ENCODE measurements at regions not wholly inside any gene's neighbourhood (a gene's known extent, or its start where the extent isn't known, plus 50 kb on each side); places are given as distances from the start of the nearest gene placed in this dataset.

DNA sequence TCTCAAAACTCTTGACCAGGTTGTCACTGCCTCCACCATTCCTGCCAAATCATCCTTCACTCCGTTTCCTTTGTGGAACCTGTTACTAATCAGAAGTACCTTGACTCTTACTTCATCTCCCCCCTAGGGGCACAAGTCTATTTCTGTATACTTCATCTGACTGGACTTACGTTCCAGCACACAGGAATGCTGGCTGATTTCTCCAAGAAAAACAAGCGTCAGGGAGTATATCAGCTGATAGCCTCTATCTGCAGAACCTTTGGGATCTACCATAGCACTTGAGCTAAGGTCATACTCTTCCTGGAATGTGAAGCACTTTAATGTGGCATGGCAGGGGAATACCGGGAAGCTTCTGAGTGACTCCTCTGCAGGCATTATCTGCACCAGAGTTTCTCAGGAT, 178.1 kb upstream of the MOCS1 start:
- H3K4me2 ChIP-seq (ENCODE audit: low read depth, low read length), result no peak overlapping the region
- H3K4me3 ChIP-seq (replicated peaks in 1 of 3; ENCODE audit: insufficient read depth in 1 of 3, low read depth in 2 of 3, low read length in 3 of 3), result no peak overlapping the region
- H3K36me3 ChIP-seq (replicated peaks in 1 of 2; ENCODE audit: control insufficient read depth in 1 of 2, insufficient read depth in 2 of 2, low read length in 2 of 2), result no peaks in the 10 kb centered on the region
- FAIRE-seq, result no peak
- H3K4me1 ChIP-seq (ENCODE audit: insufficient read depth, low read length), result no peaks in the 10 kb centered on the region
- TF ChIP-seq FOXJ3 (CRISPR knock-in tag; IDR thresholded peaks at IDR 0.05; ENCODE audit: borderline replicate concordance) (no peak), PRPF4 (IDR thresholded peaks at IDR 0.05; ENCODE audit: low read depth, low read length, poor library complexity, severe bottlenecking) (no peak), ZKSCAN5 (CRISPR knock-in tag; IDR thresholded peaks at IDR 0.05) (no peak), ZNF781 (CRISPR knock-in tag; IDR thresholded peaks at IDR 0.05; ENCODE audit: borderline replicate concordance, not compliant biosample characterization) (no peak), CHD4 (IDR thresholded peaks at IDR 0.05; ENCODE audit: borderline replicate concordance, low read length) (no peak), TCF7L2 (IDR thresholded peaks at IDR 0.05; ENCODE audit: low read depth, low read length) (no peak), CBX5 (CRISPR knock-in tag; IDR thresholded peaks at IDR 0.05; ENCODE audit: borderline replicate concordance) (no peak), ZNF530 (CRISPR knock-in tag; IDR thresholded peaks at IDR 0.05; ENCODE audit: low read depth) (no peak), ZNF546 (CRISPR knock-in tag; conservative IDR thresholded peaks at IDR 0.05) (no peak), ASH2L (IDR thresholded peaks at IDR 0.05; ENCODE audit: insufficient read length, low read depth, low read length) (no peak), CENPT (CRISPR knock-in tag; IDR thresholded peaks at IDR 0.05; ENCODE audit: low read depth) (no peak), HNRNPLL (IDR thresholded peaks at IDR 0.05; ENCODE audit: low read depth, low read length, poor library complexity, severe bottlenecking) (no peak), STAT5B (CRISPR knock-in tag; IDR thresholded peaks at IDR 0.05) (no peak), KDM2A (CRISPR knock-in tag; IDR thresholded peaks at IDR 0.05; ENCODE audit: borderline replicate concordance, low read depth) (no peak), ZNF724P (CRISPR knock-in tag; IDR thresholded peaks at IDR 0.05; ENCODE audit: borderline replicate concordance) (no peak), ZSCAN21 (CRISPR knock-in tag; IDR thresholded peaks at IDR 0.05; ENCODE audit: borderline replicate concordance) (no peak), ZFP36L2 (CRISPR knock-in tag; IDR thresholded peaks at IDR 0.05) (no peak)
- TF ChIP-seq, protein P1, sequence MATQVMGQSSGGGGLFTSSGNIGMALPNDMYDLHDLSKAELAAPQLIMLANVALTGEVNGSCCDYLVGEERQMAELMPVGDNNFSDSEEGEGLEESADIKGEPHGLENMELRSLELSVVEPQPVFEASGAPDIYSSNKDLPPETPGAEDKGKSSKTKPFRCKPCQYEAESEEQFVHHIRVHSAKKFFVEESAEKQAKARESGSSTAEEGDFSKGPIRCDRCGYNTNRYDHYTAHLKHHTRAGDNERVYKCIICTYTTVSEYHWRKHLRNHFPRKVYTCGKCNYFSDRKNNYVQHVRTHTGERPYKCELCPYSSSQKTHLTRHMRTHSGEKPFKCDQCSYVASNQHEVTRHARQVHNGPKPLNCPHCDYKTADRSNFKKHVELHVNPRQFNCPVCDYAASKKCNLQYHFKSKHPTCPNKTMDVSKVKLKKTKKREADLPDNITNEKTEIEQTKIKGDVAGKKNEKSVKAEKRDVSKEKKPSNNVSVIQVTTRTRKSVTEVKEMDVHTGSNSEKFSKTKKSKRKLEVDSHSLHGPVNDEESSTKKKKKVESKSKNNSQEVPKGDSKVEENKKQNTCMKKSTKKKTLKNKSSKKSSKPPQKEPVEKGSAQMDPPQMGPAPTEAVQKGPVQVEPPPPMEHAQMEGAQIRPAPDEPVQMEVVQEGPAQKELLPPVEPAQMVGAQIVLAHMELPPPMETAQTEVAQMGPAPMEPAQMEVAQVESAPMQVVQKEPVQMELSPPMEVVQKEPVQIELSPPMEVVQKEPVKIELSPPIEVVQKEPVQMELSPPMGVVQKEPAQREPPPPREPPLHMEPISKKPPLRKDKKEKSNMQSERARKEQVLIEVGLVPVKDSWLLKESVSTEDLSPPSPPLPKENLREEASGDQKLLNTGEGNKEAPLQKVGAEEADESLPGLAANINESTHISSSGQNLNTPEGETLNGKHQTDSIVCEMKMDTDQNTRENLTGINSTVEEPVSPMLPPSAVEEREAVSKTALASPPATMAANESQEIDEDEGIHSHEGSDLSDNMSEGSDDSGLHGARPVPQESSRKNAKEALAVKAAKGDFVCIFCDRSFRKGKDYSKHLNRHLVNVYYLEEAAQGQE (IDR thresholded peaks at IDR 0.05; ENCODE audit: borderline replicate concordance in 1 of 2, low read depth in 1 of 2, low read length in 2 of 2), result no peak
- in situ Hi-C loops (cut with HindIII; ENCODE audit: extremely low pct_ligation_motif_present, low pct_unique_long_range_greater_than_20kb), result no loop called here
- H3K9me3 ChIP-seq (ENCODE audit: low read length), result peaks cover 100% of the 10 kb centered on the region
- intact Hi-C loops (cut with micrococcal nuclease; ENCODE audit: unreplicated experiment), result no loop called here
- POLR2A ChIA-PET, result no interaction called here
- H3K79me2 ChIP-seq (ENCODE audit: insufficient read depth, low read length), result no peaks in the 10 kb centered on the region
- no peaks in the 10 kb centered on the region for H3K27me3 ChIP-seq (ENCODE audit: control insufficient read depth in 1 of 2, insufficient read depth in 2 of 2, low read length in 2 of 2)
- H3K9ac ChIP-seq (ENCODE audit: insufficient read depth, low read depth, low read length), result no peak overlapping the region
- BruUV-seq (replicated peaks), result no TSS peak
- DNase-seq (ENCODE audit: low spot score), result no peak
- ATAC-seq, result no peak
- H4K20me1 ChIP-seq (ENCODE audit: insufficient read depth, low read length), result no peaks in the 10 kb centered on the region
- H3K27ac ChIP-seq (ENCODE audit: extremely low read length, insufficient read depth, low read length), result no peak overlapping the region
- CTCF ChIA-PET (ENCODE audit: low intra/inter-chr PET ratio, low total read pairs), result no interaction called here
- 0% methylated on average over 4 of the region's 4 CpGs for WGBS (ENCODE audit: low lambda C conversion rate)
- H2AFZ ChIP-seq (ENCODE audit: low read length), result no peak overlapping the region
